Prostate gland (tissue), 2 donors: ENCODE measurements at regions not wholly inside any gene's neighbourhood (a gene's known extent, or its start where the extent isn't known, plus 50 kb on each side); places are given as distances from the start of the nearest gene placed in this dataset.

Source experiments
- DNase-seq: peaks from one replicate; pipeline ENCODE4 v3.0.0-alpha.2; 2019; ENCODE audit warnings: low spot score
- H3K27ac ChIP-seq, 2 donors: fragments of 200-600 bp; sonication (generic); 2 replicates each; pipeline ENCODE4 v1.5.1; 2017 to 2019
- H3K27me3 ChIP-seq: fragments of 200-600 bp; sonication (generic); replicated peaks from 2 replicates; pipeline ENCODE4 v1.5.1; 2019; ENCODE audit not compliant: insufficient read depth
- H3K36me3 ChIP-seq, 2 donors: fragments of 200-600 bp; sonication (generic); 1 replicate in 1 of 2; 2 replicates in 1 of 2; pipeline versions ENCODE4 v1.5.1 to v1.8.1; 2017 to 2019
- H3K4me1 ChIP-seq: fragments of 200-600 bp; sonication (generic); replicated peaks from 2 replicates; pipeline ENCODE4 v1.5.1; 2019
- H3K4me3 ChIP-seq, 2 donors: fragments of 200-600 bp; sonication (generic); 2 replicates each; pipeline ENCODE4 v1.5.1; 2017 to 2019
- H3K9me3 ChIP-seq: fragments of 200-600 bp; sonication (generic); 2 replicates; pipeline ENCODE4 v1.5.1; 2017
- CTCF ChIP-seq, 4 experiments: fragments of 200-600 bp in 2 of 4; fragments of 450-650 bp in 2 of 4; sonication (generic) in 2 of 4; IDR thresholded peaks; 1 replicate in 3 of 4; 2 replicates in 1 of 4; pipeline ENCODE4 v1.5.1; 2016 to 2019; ENCODE audit warnings: antibody characterized with exemption in 4 of 4, mild to moderate bottlenecking in 2 of 4, moderate library complexity in 2 of 4
- POLR2A ChIP-seq: fragments of 450-650 bp; IDR thresholded peaks from one replicate; pipeline ENCODE4 v1.6.1; 2016; ENCODE audit warnings: antibody characterized with exemption, mild to moderate bottlenecking
- POLR2AphosphoS5 ChIP-seq: sonication (generic); formaldehyde crosslinking; IDR thresholded peaks from one replicate; pipeline ENCODE4 v1.6.1; 2017; ENCODE audit warnings: antibody characterized with exemption
- WGBS: methylation state at CpG from one replicate; pipeline ENCODE4 v1.1.5; 2018; 5-methylcytosine and 5-hydroxymethylcytosine counted together
- intact Hi-C: fragments of 100-400 bp; cut with DNase I; formaldehyde crosslinking; loops from one replicate; pipeline ENCODE4 v1.14.2; 2022

DNA sequence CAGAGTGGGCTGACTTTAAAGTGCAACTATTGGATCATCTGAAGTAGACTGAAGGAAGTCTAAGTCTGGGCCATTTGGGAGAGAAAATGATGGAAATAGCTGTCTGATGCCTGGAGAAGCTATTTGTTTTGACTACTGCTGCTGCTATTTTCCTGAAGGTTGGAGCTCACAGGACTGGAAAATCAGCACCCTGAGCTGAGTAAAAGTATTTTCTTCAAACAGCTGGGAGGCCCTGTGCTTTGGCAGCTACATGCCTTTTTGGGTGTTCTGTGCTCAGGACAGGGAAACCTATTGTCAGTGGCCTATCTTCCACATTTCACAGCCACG is 302.6 kb downstream of the ENC1 start:
- Histone ChIP-seq H3K4me1 (no peaks in the 10 kb centered on the region), H3K36me3 (no peaks in the 10 kb centered on the region), H3K4me3 (no peak overlapping the region), H3K9me3 (no peaks in the 10 kb centered on the region), H3K27me3 (no peaks in the 10 kb centered on the region), H3K27ac (no peak overlapping the region)
- intact Hi-C loops: no loop called here
- DNase-seq: no peak
- no peak for TF ChIP-seq POLR2AphosphoS5
- no peak for TF ChIP-seq POLR2A
- 71% methylated on average over 1 of the region's 1 CpG for WGBS

DNA sequence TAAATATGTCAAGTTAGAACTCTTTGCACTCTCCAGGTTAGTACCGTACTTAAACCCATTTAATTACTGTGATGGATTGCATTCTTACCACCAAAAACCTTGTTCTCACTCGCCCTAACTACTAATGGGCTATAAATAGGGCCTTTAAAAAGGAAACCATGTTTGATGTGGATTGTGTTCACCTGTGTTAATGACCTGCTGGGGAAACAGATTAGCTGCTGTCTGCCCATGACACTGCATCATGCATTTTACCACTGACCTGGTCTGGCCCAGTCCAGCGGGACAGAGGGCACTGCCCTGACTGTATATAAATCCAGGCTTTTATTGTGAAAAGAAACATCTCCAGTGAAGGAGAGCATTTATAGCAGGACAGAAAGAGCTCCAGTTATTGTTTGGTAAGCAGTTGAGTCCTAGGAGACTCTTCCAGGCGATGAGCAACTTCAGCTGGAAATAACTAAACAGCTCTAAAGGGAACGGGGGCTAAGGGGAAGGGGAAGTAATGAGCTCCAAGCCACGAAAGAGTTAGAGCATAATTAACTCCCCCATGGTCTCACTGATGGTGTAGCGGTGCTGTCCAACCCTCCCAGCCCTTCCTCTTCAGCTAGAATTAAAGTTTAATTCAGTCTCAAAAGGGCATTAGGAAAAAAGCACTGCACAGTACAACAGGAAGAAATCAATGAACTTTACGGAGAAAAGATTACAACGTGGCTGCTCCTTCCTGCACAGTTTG is 303.1 kb downstream of the ENC1 start:
- H3K4me1 ChIP-seq: no peaks in the 10 kb centered on the region
- 44% methylated on average over 9 of the region's 9 CpGs for WGBS
- no peak for DNase-seq
- H3K9me3 ChIP-seq: no peaks in the 10 kb centered on the region
- H3K4me3 ChIP-seq: no peak overlapping the region
- TF ChIP-seq CTCF (IDR thresholded peaks at IDR 0.05): no peak
- TF ChIP-seq POLR2AphosphoS5: no peak
- TF ChIP-seq POLR2A: no peak
- intact Hi-C loops: no loop called here
- no peaks in the 10 kb centered on the region for H3K27me3 ChIP-seq
- H3K36me3 ChIP-seq: no peaks in the 10 kb centered on the region
- no peak overlapping the region for H3K27ac ChIP-seq

DNA sequence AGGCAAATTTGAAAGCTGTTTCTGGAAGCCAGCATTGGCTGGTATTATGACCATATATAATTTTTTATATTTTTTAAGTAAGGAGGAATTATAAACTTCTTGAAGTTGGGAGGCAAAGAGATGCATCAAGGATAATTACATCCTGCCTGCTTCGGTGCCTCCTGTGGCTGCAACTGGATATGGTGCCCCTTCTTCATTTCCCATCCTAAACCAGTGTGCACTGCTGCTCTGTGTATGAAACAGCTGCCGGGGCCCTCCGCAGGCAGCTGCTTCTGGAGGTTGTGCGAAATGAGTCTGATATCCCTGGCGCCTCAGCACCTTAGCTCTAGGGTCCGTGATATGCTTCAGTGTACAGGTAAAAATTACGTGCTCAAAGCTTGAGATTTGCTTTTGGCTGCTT is 304.2 kb downstream of the ENC1 start:
- DNase-seq: no peak
- intact Hi-C loops: no loop called here
- H3K4me3 ChIP-seq: no peak overlapping the region
- no peaks in the 10 kb centered on the region for H3K4me1 ChIP-seq
- WGBS: 86% methylated on average over 7 of the region's 7 CpGs
- no peak for TF ChIP-seq CTCF (IDR thresholded peaks at IDR 0.05)
- TF ChIP-seq POLR2A: no peak
- no peak for TF ChIP-seq POLR2AphosphoS5
- H3K27ac ChIP-seq: no peak overlapping the region
- H3K36me3 ChIP-seq: no peaks in the 10 kb centered on the region
- H3K9me3 ChIP-seq: no peaks in the 10 kb centered on the region
- H3K27me3 ChIP-seq: no peaks in the 10 kb centered on the region

DNA sequence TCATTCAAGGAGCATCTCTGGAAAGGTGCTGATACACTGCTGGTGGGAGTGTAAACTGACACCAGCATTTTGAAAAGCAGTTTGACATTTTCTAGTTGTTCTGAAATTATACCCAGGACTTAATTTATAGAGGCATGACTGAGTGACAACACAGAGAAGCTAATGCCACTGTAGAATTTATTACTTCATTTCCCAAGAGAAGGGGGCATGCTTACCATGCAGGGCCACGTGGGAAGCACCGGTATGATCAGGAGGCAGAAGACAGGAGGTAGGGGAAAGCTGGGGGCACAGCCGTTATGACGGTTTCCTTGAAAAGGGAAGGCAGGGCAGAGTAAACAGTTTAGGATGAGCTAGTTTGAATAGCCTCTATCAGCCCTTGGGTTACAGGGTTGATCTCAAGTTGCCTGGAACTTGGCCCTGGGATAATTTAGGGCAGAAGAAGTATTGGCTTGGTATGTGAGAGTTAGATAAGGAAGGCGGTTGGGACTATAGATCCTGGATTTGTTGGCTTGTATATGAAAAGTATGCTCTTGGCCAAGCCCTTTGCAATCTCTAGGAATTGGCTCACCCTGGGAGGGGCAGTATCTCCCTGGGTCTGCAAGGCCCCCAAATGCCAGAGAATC is 305.7 kb downstream of the ENC1 start:
- Histone ChIP-seq H3K4me3 (no peak overlapping the region), H3K27me3 (no peaks in the 10 kb centered on the region), H3K9me3 (no peaks in the 10 kb centered on the region), H3K27ac (no peak overlapping the region), H3K36me3 (no peaks in the 10 kb centered on the region), H3K4me1 (no peaks in the 10 kb centered on the region)
- DNase-seq: no peak
- intact Hi-C loops: no loop called here
- no peak for TF ChIP-seq POLR2AphosphoS5
- TF ChIP-seq CTCF (IDR thresholded peaks at IDR 0.05): no peak
- no peak for TF ChIP-seq POLR2A
- 55% methylated on average over 5 of the region's 5 CpGs for WGBS

DNA sequence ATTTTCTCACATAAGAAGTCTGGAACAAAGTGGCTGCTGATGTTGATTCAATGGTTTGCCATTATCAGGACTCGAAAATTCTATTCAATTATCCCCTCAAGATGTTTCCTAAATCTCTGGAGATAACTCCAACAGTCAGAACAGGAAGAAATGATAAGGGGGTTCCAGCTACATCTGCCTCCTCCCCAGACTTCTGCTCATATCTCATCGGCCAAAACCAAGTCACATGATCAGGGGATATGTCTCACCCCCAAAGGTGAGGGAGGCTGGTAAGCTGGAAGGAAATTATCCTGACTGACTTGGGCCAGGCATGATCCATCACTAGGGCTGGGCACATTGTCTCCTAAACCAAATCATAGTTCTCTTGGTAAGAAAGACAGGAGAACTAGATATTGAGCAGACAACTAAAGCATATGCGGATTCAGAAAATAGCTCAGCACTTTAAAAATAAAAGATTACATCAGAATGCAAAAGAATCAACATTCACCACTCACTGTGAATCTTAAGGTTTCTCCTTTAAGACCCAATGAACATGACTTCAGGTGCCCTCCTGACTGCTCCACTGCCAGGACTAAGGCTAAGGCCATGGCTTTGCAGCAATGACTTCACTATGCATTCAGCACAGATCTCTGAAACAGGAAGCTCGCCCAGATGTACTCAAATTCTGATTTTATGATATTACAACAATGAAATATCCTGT is 306.3 kb downstream of the ENC1 start:
- 84% methylated on average over 4 of the region's 4 CpGs for WGBS
- Histone ChIP-seq H3K27ac (no peak overlapping the region), H3K4me1 (no peaks in the 10 kb centered on the region), H3K36me3 (no peaks in the 10 kb centered on the region), H3K9me3 (no peaks in the 10 kb centered on the region), H3K4me3 (no peak overlapping the region), H3K27me3 (no peaks in the 10 kb centered on the region)
- intact Hi-C loops: no loop called here
- no peak for DNase-seq
- TF ChIP-seq POLR2A (no peak), POLR2AphosphoS5 (no peak), CTCF (IDR thresholded peaks at IDR 0.05) (no peak)
